A172 (cell line): ENCODE measurements at regions not wholly inside any gene's neighbourhood (a gene's known extent, or its start where the extent isn't known, plus 50 kb on each side); places are given as distances from the start of the nearest gene placed in this dataset.

ENCODE experiments used
- DNase-seq: peaks from one replicate; pipeline ENCODE4 v3.0.0-alpha.2; 2015; ENCODE audit warnings: low spot score

GRCh38 chr14:79965896-79966295 is 245.4 kb downstream of the DIO2 start:
- no peak for DNase-seq

GRCh38 chr14:79961197-79961596 is 250.1 kb downstream of the DIO2 start:
- no peak for DNase-seq

- DNase-seq, result no peak
These were observed 251.0 kb downstream of the DIO2 start for GRCh38 chr14:79960288-79960687.

- no peak for DNase-seq
These were observed 259.7 kb downstream of the DIO2 start for GRCh38 chr14:79951572-79951971.

GRCh38 chr14:79949906-79950305 is 261.4 kb downstream of the DIO2 start:
- no peak for DNase-seq

- DNase-seq, result no peak
These were observed 263.8 kb downstream of the DIO2 start for GRCh38 chr14:79947440-79948054.

- no peak for DNase-seq
These were observed 272.1 kb downstream of the DIO2 start for GRCh38 chr14:79939235-79939634.

GRCh38 chr14:79938185-79938584 is 273.1 kb downstream of the DIO2 start:
- DNase-seq, result no peak

- no peak for DNase-seq
These were observed 273.9 kb downstream of the DIO2 start for GRCh38 chr14:79937433-79937832.

- DNase-seq, result no peak
These were observed 286.8 kb downstream of the DIO2 start for GRCh38 chr14:79924551-79924950.

- DNase-seq, result no peak
These were observed 291.1 kb downstream of the DIO2 start for GRCh38 chr14:79920180-79920692.
